ENCODE measurements at regions not wholly inside any gene's neighbourhood (a gene's known extent, or its start where the extent isn't known, plus 50 kb on each side); places are given as distances from the start of the nearest gene placed in this dataset.

GRCh38 chr3:124201786-124202185 is 209.9 kb upstream of the ROPN1 start:
- Histone ChIP-seq H3K27me3 (ENCODE audit: insufficient read depth, poor library complexity, severe bottlenecking) (peaks cover 4% of the 10 kb centered on the region), H3K27ac (replicated peaks) (no peak overlapping the region), H3K4me3 (replicated peaks; ENCODE audit: insufficient read depth, low read length) (no peak overlapping the region)
- no peak for TF ChIP-seq POLR2AphosphoS5 (IDR thresholded peaks at IDR 0.05; ENCODE audit: low read depth)
- TF ChIP-seq GABPA (IDR thresholded peaks at IDR 0.05; ENCODE audit: low read depth), result no peak
- no peak for TF ChIP-seq CTCF (IDR thresholded peaks at IDR 0.05; ENCODE audit: insufficient read depth, low read length)
- no peak for TF ChIP-seq SPI1 (IDR thresholded peaks at IDR 0.05; ENCODE audit: borderline replicate concordance, low read depth)
- DNase-seq (ENCODE audit: low read depth in 1 of 2, low spot score in 1 of 2), result no peak

- Histone ChIP-seq H3K27me3 (ENCODE audit: insufficient read depth, poor library complexity, severe bottlenecking) (peaks cover 4% of the 10 kb centered on the region), H3K27ac (replicated peaks) (no peak overlapping the region), H3K4me3 (replicated peaks; ENCODE audit: insufficient read depth, low read length) (no peak overlapping the region)
- TF ChIP-seq POLR2AphosphoS5 (IDR thresholded peaks at IDR 0.05; ENCODE audit: low read depth), result no peak
- TF ChIP-seq SPI1 (IDR thresholded peaks at IDR 0.05; ENCODE audit: borderline replicate concordance, low read depth), result no peak
- TF ChIP-seq REST (IDR thresholded peaks at IDR 0.05; ENCODE audit: insufficient replicate concordance, low read depth), result no peak
- TF ChIP-seq GABPA (IDR thresholded peaks at IDR 0.05; ENCODE audit: low read depth), result no peak
- no peak for TF ChIP-seq CTCF (IDR thresholded peaks at IDR 0.05; ENCODE audit: insufficient read depth, low read length)
- no peak for DNase-seq (ENCODE audit: low read depth in 1 of 2, low spot score in 1 of 2)
Observed at GRCh38 chr3:124202754-124203153, 210.8 kb upstream of the ROPN1 start.

- peaks cover 4% of the 10 kb centered on the region for H3K27me3 ChIP-seq (ENCODE audit: insufficient read depth, poor library complexity, severe bottlenecking)
- H3K27ac ChIP-seq (replicated peaks), result no peak overlapping the region
- TF ChIP-seq REST (IDR thresholded peaks at IDR 0.05; ENCODE audit: insufficient replicate concordance, low read depth) (no peak), CTCF (IDR thresholded peaks at IDR 0.05; ENCODE audit: insufficient read depth, low read length) (no peak), GABPA (IDR thresholded peaks at IDR 0.05; ENCODE audit: low read depth) (no peak), SPI1 (IDR thresholded peaks at IDR 0.05; ENCODE audit: borderline replicate concordance, low read depth) (no peak), POLR2AphosphoS5 (IDR thresholded peaks at IDR 0.05; ENCODE audit: low read depth) (no peak)
- DNase-seq (ENCODE audit: low read depth in 1 of 2, low spot score in 1 of 2), result no peak
- H3K4me3 ChIP-seq (replicated peaks; ENCODE audit: insufficient read depth, low read length), result no peak overlapping the region
Observed at GRCh38 chr3:124203292-124203691, 211.4 kb upstream of the ROPN1 start.
